Hematopoietic multipotent progenitor cell treated with erythropoietin and hydrocortisone succinate and interleukin-3 and kit ligand, for 8 days (in vitro differentiated cells): ENCODE measurements at regions not wholly inside any gene's neighbourhood (a gene's known extent, or its start where the extent isn't known, plus 50 kb on each side); places are given as distances from the start of the nearest gene placed in this dataset.
"Not testable (repeated sequence)": the region's sequence is repeated elsewhere in the genome, so short reads cannot be mapped to it uniquely, and the experiment has no call there.

Experiments
- DNase-seq: peaks from one replicate; pipeline ENCODE4 v3.0.0-alpha.2; 2015

GRCh38 chr1:91207691-91208090 is 185.9 kb upstream of the ZNF644 start:
- not testable (repeated sequence) for DNase-seq

GRCh38 chr1:91204150-91204549 is 182.3 kb upstream of the ZNF644 start:
- DNase-seq = not testable (repeated sequence)

DNA sequence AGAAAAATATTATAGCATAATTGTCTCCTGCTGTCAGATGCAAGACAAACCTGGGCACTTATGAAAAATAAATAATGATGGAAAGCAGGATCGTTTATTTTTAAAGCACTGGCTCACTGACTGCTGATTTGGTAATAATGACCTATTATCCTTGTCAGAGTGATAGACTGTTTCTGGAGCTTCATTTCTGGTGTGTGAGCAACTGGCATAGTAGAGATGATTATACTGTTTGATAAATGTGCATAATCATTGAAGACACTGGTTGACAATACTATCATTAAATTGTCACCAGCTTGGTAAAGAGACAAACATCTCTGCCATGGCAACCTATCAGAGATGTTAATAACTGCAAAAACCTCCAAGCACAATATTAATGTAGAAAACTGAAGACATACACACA is 179.9 kb upstream of the ZNF644 start:
- DNase-seq = no peak

- DNase-seq = no peak
These were observed 179.3 kb upstream of the ZNF644 start for GRCh38 chr1:91201176-91201575.

DNA sequence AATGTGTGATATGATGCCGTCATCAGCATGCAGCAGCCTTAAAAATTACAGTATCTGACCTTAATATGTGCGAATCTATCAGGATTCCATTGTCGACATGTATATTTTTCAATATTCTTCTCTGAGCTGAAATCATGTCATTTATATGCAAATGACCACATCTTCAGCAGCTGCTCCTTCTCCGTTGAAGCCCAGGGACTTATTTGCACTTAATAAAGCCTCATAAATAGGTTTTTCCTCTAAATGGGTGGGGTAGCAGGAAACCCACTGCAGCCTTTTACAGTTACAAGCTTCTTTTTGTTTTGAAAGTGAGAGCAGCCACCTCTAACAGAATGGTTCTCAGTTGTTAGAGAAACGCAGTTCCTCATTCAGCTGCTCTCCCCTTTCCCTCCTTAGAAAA is 178.8 kb upstream of the ZNF644 start:
- no peak for DNase-seq

DNA sequence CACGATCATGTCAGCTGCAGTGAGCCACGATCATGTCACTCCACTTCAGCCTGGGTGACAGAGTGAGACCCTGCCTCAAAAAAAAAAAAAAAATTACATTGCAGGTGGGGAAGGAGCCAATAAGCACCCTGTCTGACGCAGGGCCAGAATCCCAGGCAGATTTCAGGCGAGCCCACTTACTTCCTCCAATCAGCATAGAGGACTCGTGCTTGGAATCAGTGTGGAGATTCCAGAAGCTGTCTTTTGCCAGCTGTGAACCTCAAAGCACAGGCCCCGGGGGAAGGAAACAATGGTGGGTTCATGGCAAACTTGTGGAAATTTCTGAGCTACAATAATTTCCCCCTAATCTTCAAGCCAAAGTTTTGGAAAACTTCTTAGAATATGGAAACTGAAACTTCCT is 178.2 kb upstream of the ZNF644 start:
- no peak for DNase-seq

DNA sequence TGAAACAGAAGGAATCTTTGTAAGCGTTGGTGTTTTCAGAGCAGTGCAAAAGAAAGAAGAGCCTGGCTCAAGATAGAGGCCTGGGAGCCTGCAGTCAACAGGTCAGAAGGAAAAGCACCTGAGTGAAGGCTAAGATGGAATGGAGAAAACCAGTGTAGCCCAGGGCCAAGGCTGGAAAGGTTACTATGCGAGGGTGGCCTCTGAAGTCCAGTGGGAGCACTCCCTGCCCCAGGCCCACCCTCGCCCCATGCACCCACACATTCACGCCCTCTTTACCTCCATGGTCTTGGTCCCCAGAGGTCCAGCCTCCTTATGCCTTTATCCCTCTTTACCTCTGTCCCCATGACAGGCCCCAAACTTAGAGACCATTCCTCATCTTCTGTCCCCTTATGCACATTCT is 169.2 kb upstream of the ZNF644 start:
- no peak for DNase-seq

DNA sequence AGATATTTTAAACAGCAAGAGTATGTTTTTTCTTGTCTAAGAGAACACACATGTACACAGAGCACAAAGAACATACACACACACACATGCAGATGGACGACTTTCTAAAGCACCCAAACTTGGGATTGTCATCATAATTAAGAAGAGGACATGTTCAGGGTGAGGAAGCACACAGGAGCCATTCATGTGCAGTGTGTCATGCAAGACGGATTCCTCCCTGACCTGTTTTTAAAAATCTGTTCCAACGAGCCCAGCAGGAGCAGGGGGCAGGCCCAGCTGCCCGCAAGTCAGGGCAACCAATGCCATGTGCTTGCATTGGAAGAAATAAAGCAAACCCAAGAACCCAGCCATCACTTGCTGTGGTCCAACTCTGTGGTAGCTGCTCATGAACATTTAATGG is 167.3 kb upstream of the ZNF644 start:
- DNase-seq = no peak

- not testable (repeated sequence) for DNase-seq
These were observed 161.0 kb upstream of the ZNF644 start for GRCh38 chr1:91182807-91183206.

- DNase-seq = no peak
These were observed 154.4 kb upstream of the ZNF644 start for GRCh38 chr1:91176250-91176649.

GRCh38 chr1:91174734-91175133 is 152.9 kb upstream of the ZNF644 start:
- DNase-seq = no peak

- DNase-seq = no peak
These were observed 151.6 kb upstream of the ZNF644 start for GRCh38 chr1:91173346-91173890.

DNA sequence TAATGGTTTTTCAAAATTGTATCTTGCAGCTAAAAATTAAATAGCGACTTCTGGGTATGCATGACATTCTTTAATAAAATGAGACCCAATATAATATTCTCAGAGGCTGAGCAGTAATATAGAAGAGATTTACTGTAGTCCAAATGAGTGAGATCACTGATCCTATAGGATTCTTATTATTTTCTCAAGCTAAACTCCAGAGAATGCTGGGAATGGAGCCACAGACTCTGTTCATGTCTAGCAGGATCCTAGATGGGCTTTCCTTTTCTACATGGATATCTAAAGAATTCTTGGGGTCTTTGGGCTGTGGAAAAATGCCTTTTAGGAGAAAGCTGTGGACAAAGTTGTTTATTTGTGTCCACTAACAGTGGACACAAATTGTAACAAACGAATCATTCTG is 150.7 kb upstream of the ZNF644 start:
- no peak for DNase-seq

GRCh38 chr1:91171898-91172297 is 150.1 kb upstream of the ZNF644 start:
- DNase-seq = no peak

DNA sequence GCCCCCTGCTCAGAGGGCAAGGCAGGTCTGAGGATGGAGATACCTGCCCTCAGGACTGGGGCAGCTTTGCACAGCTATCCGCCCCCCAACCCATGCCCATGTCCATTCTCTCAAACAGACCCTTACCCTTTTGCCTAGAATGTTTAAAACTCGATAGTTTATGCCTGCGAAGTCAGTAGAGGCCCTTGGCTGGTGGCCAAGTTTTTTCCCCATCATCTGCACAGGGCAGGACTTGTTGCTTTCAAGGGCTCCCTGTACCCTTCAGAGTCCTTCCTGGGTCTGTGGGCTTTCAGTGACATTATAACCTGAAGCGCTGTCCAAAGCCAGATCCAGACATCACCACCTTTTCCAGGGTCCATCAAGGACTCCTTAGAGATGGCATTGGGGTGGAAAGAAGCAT is 148.7 kb upstream of the ZNF644 start:
- DNase-seq = no peak

DNA sequence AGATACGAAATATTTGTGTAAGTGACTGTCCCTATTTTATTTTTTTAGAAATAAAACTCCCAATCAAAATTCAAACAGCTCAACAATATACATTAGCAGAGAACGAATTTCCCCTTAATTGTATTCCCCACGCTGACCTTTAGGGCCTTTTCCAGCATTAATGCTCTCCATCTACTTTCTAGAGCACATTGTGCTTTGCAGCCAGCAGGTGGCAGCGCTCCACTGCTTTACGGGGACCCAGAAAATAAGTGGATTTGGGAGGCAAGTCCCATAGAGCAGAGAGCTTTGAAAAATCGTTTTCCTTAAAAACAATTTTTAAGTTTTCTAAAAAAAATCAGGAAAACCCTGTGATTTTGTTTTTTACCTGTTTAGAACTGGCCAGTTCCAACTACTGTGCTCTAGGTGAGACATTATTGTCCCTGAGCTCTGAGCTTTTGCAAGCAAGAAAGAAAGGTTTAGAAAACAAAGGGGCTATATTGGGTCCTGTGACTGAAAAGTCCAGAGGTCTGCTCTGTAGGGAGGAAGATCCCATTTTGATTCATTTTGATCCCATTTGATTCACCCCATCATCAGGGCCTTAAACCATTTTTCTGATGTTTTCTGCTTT is 144.4 kb upstream of the ZNF644 start:
- peak; percentile 61 for DNase-seq

DNA sequence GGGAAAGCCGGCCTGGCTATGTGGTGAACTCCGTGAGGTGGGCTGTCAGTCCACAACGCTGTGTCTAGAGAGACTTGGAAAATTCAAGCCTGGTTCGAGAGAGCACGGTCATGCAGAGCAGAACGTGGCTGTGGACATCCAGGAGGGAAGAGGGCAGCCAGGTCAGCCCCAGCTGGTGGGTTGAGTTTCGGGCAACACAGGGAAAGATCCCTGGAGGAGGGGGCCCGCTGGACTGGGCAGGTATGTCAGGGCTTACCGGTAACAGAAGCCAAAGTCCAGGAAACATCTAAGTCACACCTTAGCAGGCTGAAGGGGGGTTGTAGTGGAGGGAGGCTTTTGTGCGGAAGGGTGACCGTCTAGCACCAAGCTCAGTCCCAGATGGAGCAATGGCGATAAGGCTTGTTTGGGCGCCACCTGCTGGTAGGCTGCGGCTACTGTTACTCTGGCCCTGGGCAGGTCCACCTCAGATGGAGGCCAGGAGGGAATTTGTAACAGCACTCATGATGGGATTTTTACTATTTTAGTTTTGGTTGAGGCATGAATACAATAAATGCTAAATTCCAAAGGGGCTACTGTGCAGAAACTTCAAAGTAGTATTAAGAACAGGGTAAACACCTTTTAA is 143.3 kb upstream of the ZNF644 start:
- peak; percentile 66 for DNase-seq

DNA sequence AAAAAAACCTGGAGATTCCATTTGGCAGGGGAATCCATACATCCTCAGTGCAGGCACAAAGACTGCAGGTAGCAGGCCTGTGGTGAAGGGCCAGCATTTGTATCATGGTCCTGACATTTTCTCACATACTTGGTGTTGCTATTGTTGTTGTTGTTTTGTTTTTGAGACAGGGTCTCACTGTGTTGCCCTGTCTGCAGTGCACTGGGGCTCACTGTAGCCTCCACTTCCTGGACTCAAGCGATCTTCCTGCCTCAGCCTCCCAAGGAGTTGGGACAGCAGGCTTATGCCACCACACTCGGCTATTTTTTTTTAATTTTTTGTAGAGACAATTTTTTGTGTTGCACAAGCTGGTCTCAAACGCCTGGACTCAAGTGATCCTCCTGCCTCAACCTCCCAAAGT is 140.8 kb upstream of the ZNF644 start:
- no peak for DNase-seq

DNA sequence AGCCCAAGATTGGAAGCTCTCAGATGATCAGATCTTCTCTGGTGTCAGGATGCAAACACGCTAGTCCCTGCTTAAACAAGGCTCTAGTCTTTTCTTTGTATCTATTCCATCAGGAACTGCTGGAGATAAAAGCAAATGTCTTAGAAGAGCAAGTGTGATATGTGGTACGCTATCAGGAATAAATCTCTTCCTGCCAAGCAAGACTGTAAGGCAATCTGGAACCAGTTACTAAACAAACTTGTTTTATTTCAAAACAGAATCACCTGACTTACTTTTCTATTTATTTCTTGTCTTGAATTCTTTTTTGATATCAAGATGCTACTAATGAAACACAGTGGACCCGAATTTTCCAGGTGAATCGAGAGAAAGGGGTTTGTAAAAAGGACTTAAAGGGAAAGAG is 139.9 kb upstream of the ZNF644 start:
- no peak for DNase-seq

- no peak for DNase-seq
These were observed 139.3 kb upstream of the ZNF644 start for GRCh38 chr1:91161166-91161565.

DNA sequence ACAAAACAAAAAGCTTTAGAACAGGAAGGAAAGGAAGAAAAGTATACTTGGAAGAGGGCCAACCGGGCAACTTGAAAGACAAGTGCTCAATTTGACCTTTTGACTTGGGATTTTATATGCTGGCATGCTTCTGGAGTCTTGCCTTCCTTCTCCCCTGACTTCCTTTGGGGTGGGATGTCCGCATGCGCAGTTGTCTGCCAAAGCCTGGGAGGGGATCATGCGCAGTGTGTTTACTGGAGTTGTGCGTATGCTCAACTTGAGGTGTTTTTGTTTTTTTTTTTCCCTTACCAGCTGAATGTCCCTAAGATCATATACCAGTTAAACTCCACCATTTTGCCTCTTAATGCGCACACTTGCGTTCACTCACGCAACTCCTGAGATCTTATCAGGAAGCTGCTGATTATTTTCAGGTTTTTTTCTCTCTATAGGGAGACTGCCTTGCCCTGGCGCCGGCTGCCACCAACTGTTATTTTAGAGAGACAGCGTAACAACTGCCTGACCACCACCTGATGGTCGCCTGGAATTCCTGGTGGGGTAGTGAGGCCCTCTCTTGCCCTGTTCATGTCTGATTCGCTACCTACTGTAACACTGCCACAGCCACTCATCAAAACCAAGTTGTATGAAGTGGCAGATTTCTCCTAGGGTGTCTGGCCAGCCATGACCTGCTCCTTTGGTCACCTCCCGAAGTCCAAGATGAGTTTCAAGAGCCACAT is 138.7 kb upstream of the ZNF644 start:
- no peak for DNase-seq

DNA sequence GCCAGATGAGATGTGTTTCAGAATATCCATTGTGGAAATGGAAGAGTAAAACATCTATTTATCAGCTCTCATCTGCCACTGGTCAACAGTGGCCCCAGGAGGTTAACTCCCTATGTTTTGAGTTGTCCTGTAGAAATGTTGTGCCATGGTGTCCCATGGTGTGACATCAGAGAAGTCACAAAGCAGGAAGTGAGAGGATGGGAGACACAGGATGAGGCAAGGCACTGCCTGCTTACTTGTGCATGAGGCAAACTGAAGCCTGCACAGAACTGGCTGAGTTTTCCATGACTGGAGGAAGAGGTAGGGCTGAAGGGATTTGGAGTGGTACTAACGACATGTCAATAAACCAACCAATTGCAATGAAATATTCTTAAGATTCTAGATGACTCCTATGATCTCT is 131.5 kb upstream of the ZNF644 start:
- DNase-seq = no peak

- DNase-seq = no peak
These were observed 130.5 kb upstream of the ZNF644 start for GRCh38 chr1:91152331-91152730.

GRCh38 chr1:91151702-91152101 is 129.9 kb upstream of the ZNF644 start:
- no peak for DNase-seq
